ENCODE measurements at regions not wholly inside any gene's neighbourhood (a gene's known extent, or its start where the extent isn't known, plus 50 kb on each side); places are given as distances from the start of the nearest gene placed in this dataset.

GRCh38 chr12:124481772-124482566, 85.4 kb downstream of the NCOR2 start:
- TF ChIP-seq POLR2AphosphoS5 (IDR thresholded peaks at IDR 0.05; ENCODE audit: low read depth, low read length): no peak
- TF ChIP-seq CTCF (IDR thresholded peaks at IDR 0.05): no peak
- TF ChIP-seq TCF7L2 (IDR thresholded peaks at IDR 0.05; ENCODE audit: low read depth, low read length): no peak

All from Panc1 (cell line).